ENCODE measurements at regions not wholly inside any gene's neighbourhood (a gene's known extent, or its start where the extent isn't known, plus 50 kb on each side); places are given as distances from the start of the nearest gene placed in this dataset.

DNA sequence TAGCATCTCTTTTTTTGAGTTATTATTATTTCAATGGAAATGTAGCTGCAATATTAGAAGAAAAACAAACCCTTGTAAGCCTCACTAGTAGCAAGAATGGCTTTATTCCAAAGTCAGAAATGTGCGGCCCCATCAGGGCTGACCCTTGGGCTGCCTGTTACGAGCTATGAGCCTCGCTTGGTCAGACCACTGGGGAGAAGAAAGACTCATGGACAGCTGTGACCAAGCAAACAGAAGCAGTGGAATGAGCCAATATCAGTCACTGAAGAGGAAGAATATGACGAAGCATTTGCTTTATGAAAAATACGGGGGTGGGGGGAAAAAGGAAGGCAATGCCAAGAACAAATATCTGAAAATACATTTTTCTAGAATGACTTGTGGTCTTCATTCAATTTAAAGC lies 504.5 kb downstream of the LMO4 start:
- intact Hi-C loops (cut with micrococcal nuclease) = no loop called here
- DNase-seq (ENCODE audit: unreplicated experiment) = no peak
- TF ChIP-seq, protein P1, sequence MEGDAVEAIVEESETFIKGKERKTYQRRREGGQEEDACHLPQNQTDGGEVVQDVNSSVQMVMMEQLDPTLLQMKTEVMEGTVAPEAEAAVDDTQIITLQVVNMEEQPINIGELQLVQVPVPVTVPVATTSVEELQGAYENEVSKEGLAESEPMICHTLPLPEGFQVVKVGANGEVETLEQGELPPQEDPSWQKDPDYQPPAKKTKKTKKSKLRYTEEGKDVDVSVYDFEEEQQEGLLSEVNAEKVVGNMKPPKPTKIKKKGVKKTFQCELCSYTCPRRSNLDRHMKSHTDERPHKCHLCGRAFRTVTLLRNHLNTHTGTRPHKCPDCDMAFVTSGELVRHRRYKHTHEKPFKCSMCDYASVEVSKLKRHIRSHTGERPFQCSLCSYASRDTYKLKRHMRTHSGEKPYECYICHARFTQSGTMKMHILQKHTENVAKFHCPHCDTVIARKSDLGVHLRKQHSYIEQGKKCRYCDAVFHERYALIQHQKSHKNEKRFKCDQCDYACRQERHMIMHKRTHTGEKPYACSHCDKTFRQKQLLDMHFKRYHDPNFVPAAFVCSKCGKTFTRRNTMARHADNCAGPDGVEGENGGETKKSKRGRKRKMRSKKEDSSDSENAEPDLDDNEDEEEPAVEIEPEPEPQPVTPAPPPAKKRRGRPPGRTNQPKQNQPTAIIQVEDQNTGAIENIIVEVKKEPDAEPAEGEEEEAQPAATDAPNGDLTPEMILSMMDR (IDR thresholded peaks at IDR 0.05; ENCODE audit: unreplicated experiment) = no peak
- Mint-ChIP-seq H3K4me3 (ENCODE audit: unreplicated experiment) (no peak overlapping the region), H3K27ac (ENCODE audit: low read depth, unreplicated experiment) (no peak overlapping the region), H3K36me3 (ENCODE audit: insufficient read depth, unreplicated experiment) (no peaks in the 10 kb centered on the region), H3K27me3 (ENCODE audit: insufficient read depth, unreplicated experiment) (no peaks in the 10 kb centered on the region), H3K9me3 (ENCODE audit: unreplicated experiment) (no peaks in the 10 kb centered on the region), H3K4me1 (ENCODE audit: insufficient read depth, unreplicated experiment) (peaks cover 12% of the 10 kb centered on the region)
- CTCF ChIA-PET = interaction anchor here (1.2 to 1.5 kb wide), 2 partner anchors 16 to 30 kb away, joined by 4 read pairs; no protein-coding TSS in a partner anchor
- POLR2A ChIA-PET = interaction anchor here (0.6 to 0.7 kb wide), 2 partner anchors 27 to 70 kb away, joined by 3 to 5 read pairs; no protein-coding TSS in a partner anchor
- no TSS peak for BruUV-seq (replicated peaks)

DNA sequence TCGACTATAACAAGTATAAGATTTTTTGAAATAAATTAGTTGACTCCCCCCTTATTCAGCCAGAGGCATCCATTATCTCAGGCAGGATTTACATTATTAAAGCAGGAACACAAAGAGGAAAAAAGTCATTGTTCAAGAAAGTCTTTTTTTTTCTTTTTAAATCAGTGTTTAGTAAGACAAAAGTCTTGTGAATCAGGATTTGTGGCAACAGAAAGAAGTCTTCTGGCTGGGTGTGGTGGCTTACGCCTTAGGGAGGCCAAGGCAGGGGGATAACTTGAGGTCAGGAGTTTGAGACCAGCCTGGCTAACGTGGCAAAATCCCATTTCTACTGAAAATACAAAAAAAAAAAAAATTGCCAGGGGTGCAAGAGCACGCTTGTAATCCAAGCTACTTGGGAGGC lies 505.5 kb downstream of the LMO4 start:
- H3K27me3 Mint-ChIP-seq (ENCODE audit: insufficient read depth, unreplicated experiment) = no peaks in the 10 kb centered on the region
- CTCF ChIA-PET = interaction anchor here (0.6 to 1.5 kb wide), 4 partner anchors 15 to 279 kb away, joined by 3 to 6 read pairs (median 4); no protein-coding TSS in a partner anchor
- BruUV-seq (replicated peaks) = no TSS peak
- peaks cover 12% of the 10 kb centered on the region for H3K4me1 Mint-ChIP-seq (ENCODE audit: insufficient read depth, unreplicated experiment)
- no peak for DNase-seq (ENCODE audit: unreplicated experiment)
- no peaks in the 10 kb centered on the region for H3K36me3 Mint-ChIP-seq (ENCODE audit: insufficient read depth, unreplicated experiment)
- no peaks in the 10 kb centered on the region for H3K9me3 Mint-ChIP-seq (ENCODE audit: unreplicated experiment)
- H3K27ac Mint-ChIP-seq (ENCODE audit: low read depth, unreplicated experiment) = no peak overlapping the region
- POLR2A ChIA-PET = no interaction called here
- H3K4me3 Mint-ChIP-seq (ENCODE audit: unreplicated experiment) = no peak overlapping the region
- TF ChIP-seq, protein P1 (IDR thresholded peaks at IDR 0.05; ENCODE audit: unreplicated experiment) = no peak
- intact Hi-C loops (cut with micrococcal nuclease) = no loop called here

DNA sequence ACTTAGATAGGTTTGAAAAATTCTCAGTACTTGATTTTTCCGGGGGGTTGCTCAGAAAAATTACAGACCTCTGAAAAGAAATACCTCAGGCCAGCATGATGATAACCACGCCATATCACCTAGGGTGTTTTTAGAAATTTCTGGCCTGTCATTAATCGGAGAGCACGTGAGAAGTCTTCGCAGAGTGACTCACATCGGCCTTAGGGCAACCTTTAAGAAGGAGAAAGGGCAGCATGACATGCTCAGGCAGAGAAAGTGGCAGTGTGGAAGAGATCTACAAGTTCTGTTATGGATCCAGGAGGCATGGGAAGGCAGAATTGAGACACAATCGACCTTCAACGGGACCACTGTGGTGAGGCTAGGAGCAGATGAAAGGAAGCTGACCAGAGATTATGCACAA lies 506.3 kb downstream of the LMO4 start:
- ChIA-PET POLR2A (interaction anchor here (1.3 kb wide), 1 partner anchor 20 kb away, joined by 3 read pairs; no protein-coding TSS in a partner anchor), CTCF (no interaction called here)
- TF ChIP-seq, protein P1 (IDR thresholded peaks at IDR 0.05; ENCODE audit: unreplicated experiment) = no peak
- no peaks in the 10 kb centered on the region for H3K27me3 Mint-ChIP-seq (ENCODE audit: insufficient read depth, unreplicated experiment)
- H3K4me1 Mint-ChIP-seq (ENCODE audit: insufficient read depth, unreplicated experiment) = peaks cover 12% of the 10 kb centered on the region
- peak overlapping the region; percentile 85 for H3K27ac Mint-ChIP-seq (ENCODE audit: low read depth, unreplicated experiment)
- intact Hi-C loops (cut with micrococcal nuclease) = no loop called here
- no peak overlapping the region for H3K4me3 Mint-ChIP-seq (ENCODE audit: unreplicated experiment)
- DNase-seq (ENCODE audit: unreplicated experiment) = peak; percentile 66
- H3K36me3 Mint-ChIP-seq (ENCODE audit: insufficient read depth, unreplicated experiment) = no peaks in the 10 kb centered on the region
- no TSS peak for BruUV-seq (replicated peaks)
- no peaks in the 10 kb centered on the region for H3K9me3 Mint-ChIP-seq (ENCODE audit: unreplicated experiment)

DNA sequence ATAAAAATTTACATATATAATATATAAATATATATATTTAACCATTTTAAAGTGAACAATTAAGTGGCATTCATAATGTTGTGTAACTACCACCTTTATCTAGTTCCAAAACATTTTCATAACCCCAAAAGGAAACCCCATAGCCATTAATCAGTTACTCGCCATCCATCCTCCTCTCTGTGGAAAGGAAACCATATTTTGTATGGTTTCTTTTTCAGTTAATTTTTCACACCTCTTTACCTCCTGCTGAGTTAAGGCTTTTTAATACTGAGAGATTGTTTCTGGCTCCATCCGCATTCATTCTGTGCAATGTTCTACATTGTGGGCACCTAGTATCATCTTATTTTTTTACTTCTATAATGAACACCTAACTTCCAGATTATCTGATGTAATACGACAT lies 512.1 kb downstream of the LMO4 start:
- Mint-ChIP-seq H3K9me3 (ENCODE audit: unreplicated experiment) (peaks cover 7% of the 10 kb centered on the region), H3K27me3 (ENCODE audit: insufficient read depth, unreplicated experiment) (no peaks in the 10 kb centered on the region), H3K27ac (ENCODE audit: low read depth, unreplicated experiment) (no peak overlapping the region), H3K4me1 (ENCODE audit: insufficient read depth, unreplicated experiment) (no peaks in the 10 kb centered on the region), H3K36me3 (ENCODE audit: insufficient read depth, unreplicated experiment) (no peaks in the 10 kb centered on the region), H3K4me3 (ENCODE audit: unreplicated experiment) (no peak overlapping the region)
- intact Hi-C loops (cut with micrococcal nuclease) = no loop called here
- no TSS peak for BruUV-seq (replicated peaks)
- DNase-seq (ENCODE audit: unreplicated experiment) = no peak
- ChIA-PET CTCF (no interaction called here), POLR2A (no interaction called here)
- TF ChIP-seq, protein P1 (IDR thresholded peaks at IDR 0.05; ENCODE audit: unreplicated experiment) = no peak

Measured in MCF 10A (cell line).